ENCODE measurements at regions not wholly inside any gene's neighbourhood (a gene's known extent, or its start where the extent isn't known, plus 50 kb on each side); places are given as distances from the start of the nearest gene placed in this dataset.

GRCh38 chr5:91240175-91240574 lies 142.9 kb downstream of the ARRDC3 start:
- TF ChIP-seq CTCF (IDR thresholded peaks at IDR 0.05; ENCODE audit: extremely low read depth, low read depth, low read length), result no peak
- H3K27ac ChIP-seq (ENCODE audit: low read depth, low read length), result no peak overlapping the region
- H3K79me2 ChIP-seq (ENCODE audit: insufficient read depth, low read length), result no peaks in the 10 kb centered on the region
- no peak overlapping the region for H3K4me2 ChIP-seq (ENCODE audit: insufficient read depth, low read length)
- no peaks in the 10 kb centered on the region for H3K27me3 ChIP-seq (ENCODE audit: insufficient read depth, low read length)
- H2AFZ ChIP-seq (ENCODE audit: low read length), result no peak overlapping the region
- DNase-seq (ENCODE audit: insufficient read length, low spot score, missing footprints), result no peak
- H3K4me1 ChIP-seq (ENCODE audit: insufficient read depth, low read length), result no peaks in the 10 kb centered on the region
- no peaks in the 10 kb centered on the region for H4K20me1 ChIP-seq (ENCODE audit: insufficient read depth, low read length)
- H3K9me3 ChIP-seq (ENCODE audit: low read depth, low read length), result no peaks in the 10 kb centered on the region
- H3K36me3 ChIP-seq (ENCODE audit: insufficient read depth, low read length), result no peaks in the 10 kb centered on the region
- no peak overlapping the region for H3K4me3 ChIP-seq (ENCODE audit: insufficient read depth, low read length)

DNA sequence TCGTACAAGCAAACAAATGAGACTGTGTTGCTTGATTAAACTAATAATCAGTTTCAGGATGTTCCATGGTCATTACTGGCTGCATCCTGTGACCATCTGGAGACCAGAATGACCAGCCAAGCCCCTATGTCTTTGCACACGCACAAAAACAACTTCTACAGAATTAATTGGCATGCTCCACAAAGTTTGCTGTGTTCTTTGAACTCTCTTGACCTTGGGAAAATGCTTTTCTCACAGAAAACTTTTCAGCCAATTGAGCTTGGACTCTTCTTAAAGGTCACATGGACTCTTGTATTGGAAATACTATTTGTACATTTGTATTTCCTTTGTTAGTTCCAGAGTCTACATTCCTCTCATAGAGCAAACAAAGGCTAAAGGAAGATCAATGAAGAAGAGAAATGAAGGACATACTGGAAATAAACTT lies 147.8 kb downstream of the ARRDC3 start:
- H3K4me1 ChIP-seq (ENCODE audit: insufficient read depth, low read length), result no peaks in the 10 kb centered on the region
- no peaks in the 10 kb centered on the region for H3K36me3 ChIP-seq (ENCODE audit: insufficient read depth, low read length)
- H2AFZ ChIP-seq (ENCODE audit: low read length), result no peak overlapping the region
- no peak overlapping the region for H3K4me2 ChIP-seq (ENCODE audit: insufficient read depth, low read length)
- no peaks in the 10 kb centered on the region for H4K20me1 ChIP-seq (ENCODE audit: insufficient read depth, low read length)
- H3K27ac ChIP-seq (ENCODE audit: low read depth, low read length), result no peak overlapping the region
- no peak for DNase-seq (ENCODE audit: insufficient read length, low spot score, missing footprints)
- TF ChIP-seq CTCF (IDR thresholded peaks at IDR 0.05; ENCODE audit: extremely low read depth, low read depth, low read length), result no peak
- H3K27me3 ChIP-seq (ENCODE audit: insufficient read depth, low read length), result no peaks in the 10 kb centered on the region
- no peaks in the 10 kb centered on the region for H3K79me2 ChIP-seq (ENCODE audit: insufficient read depth, low read length)
- H3K4me3 ChIP-seq (ENCODE audit: insufficient read depth, low read length), result no peak overlapping the region
- no peaks in the 10 kb centered on the region for H3K9me3 ChIP-seq (ENCODE audit: low read depth, low read length)

- H3K27ac ChIP-seq (ENCODE audit: low read depth, low read length), result no peak overlapping the region
- no peaks in the 10 kb centered on the region for H3K27me3 ChIP-seq (ENCODE audit: insufficient read depth, low read length)
- H3K4me1 ChIP-seq (ENCODE audit: insufficient read depth, low read length), result no peaks in the 10 kb centered on the region
- no peak for DNase-seq (ENCODE audit: insufficient read length, low spot score, missing footprints)
- no peaks in the 10 kb centered on the region for H3K79me2 ChIP-seq (ENCODE audit: insufficient read depth, low read length)
- no peak overlapping the region for H2AFZ ChIP-seq (ENCODE audit: low read length)
- no peak overlapping the region for H3K4me3 ChIP-seq (ENCODE audit: insufficient read depth, low read length)
- no peaks in the 10 kb centered on the region for H3K9me3 ChIP-seq (ENCODE audit: low read depth, low read length)
- H3K36me3 ChIP-seq (ENCODE audit: insufficient read depth, low read length), result no peaks in the 10 kb centered on the region
- no peak for TF ChIP-seq CTCF (IDR thresholded peaks at IDR 0.05; ENCODE audit: extremely low read depth, low read depth, low read length)
- no peak overlapping the region for H3K4me2 ChIP-seq (ENCODE audit: insufficient read depth, low read length)
- no peaks in the 10 kb centered on the region for H4K20me1 ChIP-seq (ENCODE audit: insufficient read depth, low read length)
These were observed 150.6 kb downstream of the ARRDC3 start for GRCh38 chr5:91232523-91232922.

- Histone ChIP-seq H2AFZ (ENCODE audit: low read length) (no peak overlapping the region), H3K4me3 (ENCODE audit: insufficient read depth, low read length) (no peak overlapping the region), H3K79me2 (ENCODE audit: insufficient read depth, low read length) (no peaks in the 10 kb centered on the region), H3K27me3 (ENCODE audit: insufficient read depth, low read length) (no peaks in the 10 kb centered on the region), H4K20me1 (ENCODE audit: insufficient read depth, low read length) (no peaks in the 10 kb centered on the region), H3K27ac (ENCODE audit: low read depth, low read length) (no peak overlapping the region), H3K36me3 (ENCODE audit: insufficient read depth, low read length) (no peaks in the 10 kb centered on the region), H3K4me1 (ENCODE audit: insufficient read depth, low read length) (peaks cover 9% of the 10 kb centered on the region), H3K4me2 (ENCODE audit: insufficient read depth, low read length) (no peak overlapping the region), H3K9me3 (ENCODE audit: low read depth, low read length) (no peaks in the 10 kb centered on the region)
- DNase-seq (ENCODE audit: insufficient read length, low spot score, missing footprints), result no peak
- no peak for TF ChIP-seq CTCF (IDR thresholded peaks at IDR 0.05; ENCODE audit: extremely low read depth, low read depth, low read length)
These were observed 153.9 kb downstream of the ARRDC3 start for GRCh38 chr5:91229031-91229727.
